ENCODE measurements at regions not wholly inside any gene's neighbourhood (a gene's known extent, or its start where the extent isn't known, plus 50 kb on each side); places are given as distances from the start of the nearest gene placed in this dataset.

- DNase-seq (ENCODE audit: low read depth, low spot score): no peak
- H3K4me3 ChIP-seq (ENCODE audit: low read length): no peak overlapping the region
Measured at GRCh38 chr10:4649886-4650508, 176.0 kb upstream of the AKR1E2 start.

- DNase-seq (ENCODE audit: low read depth, low spot score): no peak
- no peak overlapping the region for H3K4me3 ChIP-seq (ENCODE audit: low read length)
Measured at GRCh38 chr10:4649471-4649870, 176.5 kb upstream of the AKR1E2 start.

GRCh38 chr10:4648999-4649398 is 177.0 kb upstream of the AKR1E2 start:
- H3K4me3 ChIP-seq (ENCODE audit: low read length): no peak overlapping the region
- DNase-seq (ENCODE audit: low read depth, low spot score): no peak

GRCh38 chr10:4647109-4647785 is 178.8 kb upstream of the AKR1E2 start:
- no peak for DNase-seq (ENCODE audit: low read depth, low spot score)
- no peak overlapping the region for H3K4me3 ChIP-seq (ENCODE audit: low read length)

- H3K4me3 ChIP-seq (ENCODE audit: low read length): no peak overlapping the region
- DNase-seq (ENCODE audit: low read depth, low spot score): no peak
Measured at GRCh38 chr10:4646547-4646946, 179.5 kb upstream of the AKR1E2 start.

- no peak overlapping the region for H3K4me3 ChIP-seq (ENCODE audit: low read length)
- no peak for DNase-seq (ENCODE audit: low read depth, low spot score)
Measured at GRCh38 chr10:4645836-4646235, 180.2 kb upstream of the AKR1E2 start.

GRCh38 chr10:4643471-4643870 is 182.5 kb upstream of the AKR1E2 start:
- H3K4me3 ChIP-seq (ENCODE audit: low read length): no peak overlapping the region
- DNase-seq (ENCODE audit: low read depth, low spot score): no peak

- no peak for DNase-seq (ENCODE audit: low read depth, low spot score)
- H3K4me3 ChIP-seq (ENCODE audit: low read length): no peak overlapping the region
Measured at GRCh38 chr10:4639960-4640359, 186.0 kb upstream of the AKR1E2 start.

- H3K4me3 ChIP-seq (ENCODE audit: low read length): no peak overlapping the region
- DNase-seq (ENCODE audit: low read depth, low spot score): no peak
Measured at GRCh38 chr10:4638099-4638498, 187.9 kb upstream of the AKR1E2 start.

GRCh38 chr10:4637657-4638056 is 188.3 kb upstream of the AKR1E2 start:
- no peak for DNase-seq (ENCODE audit: low read depth, low spot score)
- H3K4me3 ChIP-seq (ENCODE audit: low read length): no peak overlapping the region

GRCh38 chr10:4635883-4636282 is 190.1 kb upstream of the AKR1E2 start:
- no peak for DNase-seq (ENCODE audit: low read depth, low spot score)
- H3K4me3 ChIP-seq (ENCODE audit: low read length): no peak overlapping the region

- DNase-seq (ENCODE audit: low read depth, low spot score): no peak
- no peak overlapping the region for H3K4me3 ChIP-seq (ENCODE audit: low read length)
Measured at GRCh38 chr10:4635388-4635787, 190.6 kb upstream of the AKR1E2 start.

GRCh38 chr10:4633776-4634175 is 192.2 kb upstream of the AKR1E2 start:
- H3K4me3 ChIP-seq (ENCODE audit: low read length): no peak overlapping the region
- DNase-seq (ENCODE audit: low read depth, low spot score): no peak

GRCh38 chr10:4633186-4633585 is 192.8 kb upstream of the AKR1E2 start:
- no peak overlapping the region for H3K4me3 ChIP-seq (ENCODE audit: low read length)
- no peak for DNase-seq (ENCODE audit: low read depth, low spot score)

- DNase-seq (ENCODE audit: low read depth, low spot score): no peak
- no peak overlapping the region for H3K4me3 ChIP-seq (ENCODE audit: low read length)
Measured at GRCh38 chr10:4632757-4633156, 193.2 kb upstream of the AKR1E2 start.

- DNase-seq (ENCODE audit: low read depth, low spot score): no peak
- no peak overlapping the region for H3K4me3 ChIP-seq (ENCODE audit: low read length)
Measured at GRCh38 chr10:4626919-4627318, 199.1 kb upstream of the AKR1E2 start.

- DNase-seq (ENCODE audit: low read depth, low spot score): no peak
- no peak overlapping the region for H3K4me3 ChIP-seq (ENCODE audit: low read length)
Measured at GRCh38 chr10:4623757-4624420, 202.1 kb upstream of the AKR1E2 start.

- no peak overlapping the region for H3K4me3 ChIP-seq (ENCODE audit: low read length)
- no peak for DNase-seq (ENCODE audit: low read depth, low spot score)
Measured at GRCh38 chr10:4623200-4623599, 202.8 kb upstream of the AKR1E2 start.

GRCh38 chr10:4622384-4622783 is 203.6 kb upstream of the AKR1E2 start:
- no peak overlapping the region for H3K4me3 ChIP-seq (ENCODE audit: low read length)
- no peak for DNase-seq (ENCODE audit: low read depth, low spot score)

- no peak overlapping the region for H3K4me3 ChIP-seq (ENCODE audit: low read length)
- no peak for DNase-seq (ENCODE audit: low read depth, low spot score)
Measured at GRCh38 chr10:4617589-4617988, 208.4 kb upstream of the AKR1E2 start.

- no peak overlapping the region for H3K4me3 ChIP-seq (ENCODE audit: low read length)
- DNase-seq (ENCODE audit: low read depth, low spot score): no peak
Measured at GRCh38 chr10:4615042-4615441, 211.0 kb upstream of the AKR1E2 start.

All from Jurkat, Clone E6-1 (cell line).